HG03064 (cell line): ENCODE measurements at regions not wholly inside any gene's neighbourhood (a gene's known extent, or its start where the extent isn't known, plus 50 kb on each side); places are given as distances from the start of the nearest gene placed in this dataset.
A peak's percentile ranks its signal among the peaks of the same experiment; 100 is the strongest.

Experiments used
- ATAC-seq: cut with Tn5 transposase; IDR thresholded peaks from one replicate; pipeline ENCODE4 v1.9.1; 2021; ENCODE audit warnings: low read depth; ENCODE audit not compliant: unreplicated experiment

DNA sequence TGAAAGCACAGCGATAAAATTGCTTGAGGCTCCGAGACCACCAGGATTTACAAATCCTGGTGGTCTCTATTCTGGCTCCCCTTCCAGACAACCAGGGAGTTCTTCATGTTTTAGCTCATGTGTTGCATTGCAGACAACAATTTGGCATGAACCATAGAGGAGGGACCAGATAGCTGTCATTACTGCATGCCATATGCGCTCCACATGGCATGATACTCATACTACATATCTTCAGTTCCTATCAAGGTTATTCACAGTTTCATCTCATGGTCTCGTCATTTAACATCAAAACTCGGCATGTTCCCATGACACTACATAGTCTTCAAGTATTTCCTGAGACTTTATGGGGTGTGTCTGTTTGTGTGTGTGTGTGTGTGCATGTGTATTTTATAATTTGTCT, 220.3 kb downstream of the OR13H1 start:
- ATAC-seq = no peak

GRCh38 chrX:131778269-131779218, 234.7 kb downstream of the OR13H1 start:
- peak; percentile 63 for ATAC-seq

DNA sequence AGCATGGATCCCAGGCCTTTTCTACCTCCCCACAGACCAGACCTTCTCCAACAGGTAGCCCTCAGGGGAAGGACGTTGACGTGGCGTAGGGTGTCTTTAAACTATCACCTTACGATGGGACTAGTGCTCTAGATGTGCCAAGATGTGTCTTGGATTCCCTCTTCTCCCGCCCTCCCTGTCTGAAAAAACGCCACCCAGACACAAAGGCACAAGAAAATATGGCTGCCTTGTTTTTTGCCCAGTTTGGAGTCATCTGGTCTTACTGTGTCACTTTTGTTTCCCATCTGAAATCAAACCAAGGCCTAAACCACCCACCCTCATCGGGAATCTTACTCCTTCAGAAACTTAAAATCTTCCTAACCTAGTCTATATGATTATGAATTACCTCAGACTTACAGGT, 235.4 kb downstream of the OR13H1 start:
- no peak for ATAC-seq

DNA sequence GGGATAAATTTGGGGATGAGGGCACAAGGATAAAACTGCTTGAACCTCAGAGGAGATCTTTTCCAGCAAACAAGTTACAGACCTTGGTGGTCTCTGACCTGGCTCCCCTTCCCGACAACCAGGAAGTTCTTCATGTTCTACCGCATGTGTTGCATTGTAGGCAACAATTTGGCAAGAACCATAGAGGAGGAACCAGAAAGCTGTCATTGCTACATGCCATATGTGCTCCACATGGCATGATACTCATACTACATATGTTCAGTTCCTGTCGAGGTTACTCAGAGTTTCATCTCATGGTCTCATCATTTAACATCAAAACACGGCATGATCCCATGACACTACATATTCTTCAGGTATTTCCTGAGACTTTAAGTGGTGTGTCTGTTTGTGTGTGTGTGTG, 235.9 kb downstream of the OR13H1 start:
- no peak for ATAC-seq

- no peak for ATAC-seq
Measured at GRCh38 chrX:131782646-131783045, 238.8 kb downstream of the OR13H1 start.

DNA sequence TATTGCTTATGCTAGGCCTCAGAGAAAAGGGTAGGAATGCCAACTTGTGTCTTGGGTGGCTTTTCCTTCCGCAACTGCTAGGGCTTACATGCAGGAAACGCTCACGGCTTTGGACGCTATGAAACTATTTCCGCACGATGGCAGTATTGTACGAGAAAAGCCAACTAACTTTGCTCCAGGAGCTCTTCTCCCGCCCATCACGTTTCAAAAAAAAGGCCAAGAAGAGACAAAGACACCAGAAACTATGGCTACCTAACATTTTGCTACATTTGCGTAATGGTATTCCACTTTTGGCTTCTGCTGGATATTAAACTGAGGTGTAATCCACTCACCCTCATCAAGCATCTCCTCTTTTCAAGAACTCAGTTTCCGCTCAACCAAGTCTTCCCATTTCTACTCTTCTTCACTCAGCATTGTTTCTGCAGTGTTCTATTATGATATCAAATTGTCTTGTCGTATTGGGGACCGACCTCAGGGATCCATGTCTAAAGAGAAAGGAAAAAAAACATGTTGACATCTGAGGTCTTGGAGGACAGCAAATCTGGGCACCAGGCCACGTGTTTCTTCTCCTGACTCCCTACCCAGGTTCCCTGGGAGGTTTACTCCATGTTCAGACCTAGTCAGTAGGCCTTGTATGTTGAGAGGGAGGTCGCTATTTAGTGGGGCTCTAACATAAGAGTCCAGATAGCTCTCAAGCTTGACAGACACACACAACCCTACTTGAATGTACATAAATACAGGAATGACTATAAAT, 239.4 kb upstream of the STK26 start:
- ATAC-seq = peak; percentile 56

- ATAC-seq = peak; percentile 37
Measured at GRCh38 chrX:131789664-131790063, 233.4 kb upstream of the STK26 start.

DNA sequence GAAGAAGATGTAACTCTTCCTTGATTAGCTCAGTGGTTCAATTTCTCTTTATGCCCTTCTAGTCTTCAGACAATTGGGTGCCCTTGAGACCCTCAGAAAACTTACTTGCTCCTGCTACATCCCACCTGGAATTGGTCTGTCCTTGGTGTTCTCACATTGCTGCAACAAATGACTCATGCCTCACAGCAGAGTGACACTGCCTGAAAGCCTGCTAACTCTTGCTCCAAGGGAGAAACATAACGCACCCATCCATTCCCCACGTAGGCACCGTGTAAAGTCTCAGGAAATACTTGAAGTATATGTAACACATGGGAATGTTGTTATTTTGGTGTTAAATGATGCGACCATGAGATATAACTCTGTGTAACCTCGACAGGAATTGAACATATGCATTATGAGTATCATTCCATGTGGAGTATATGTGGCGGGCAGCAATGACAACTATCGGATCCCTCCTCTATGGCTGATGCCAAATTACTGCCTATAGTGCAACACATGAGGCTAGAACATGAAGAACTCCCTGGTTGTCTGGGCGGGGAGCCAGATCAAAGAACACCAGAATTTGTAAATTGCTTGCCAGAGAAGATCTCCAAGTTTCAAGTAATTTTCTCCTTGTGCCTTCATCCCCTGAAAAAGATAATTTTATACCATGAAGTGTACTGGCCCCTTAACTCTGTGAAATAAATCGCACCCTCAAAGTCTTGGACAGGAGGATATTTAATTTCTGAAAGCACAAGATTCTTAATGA, 231.3 kb upstream of the STK26 start:
- no peak for ATAC-seq

GRCh38 chrX:131792356-131792749, 230.7 kb upstream of the STK26 start:
- peak; percentile 70 for ATAC-seq

GRCh38 chrX:131792789-131793462, 230.2 kb upstream of the STK26 start:
- peak; percentile 54 for ATAC-seq

DNA sequence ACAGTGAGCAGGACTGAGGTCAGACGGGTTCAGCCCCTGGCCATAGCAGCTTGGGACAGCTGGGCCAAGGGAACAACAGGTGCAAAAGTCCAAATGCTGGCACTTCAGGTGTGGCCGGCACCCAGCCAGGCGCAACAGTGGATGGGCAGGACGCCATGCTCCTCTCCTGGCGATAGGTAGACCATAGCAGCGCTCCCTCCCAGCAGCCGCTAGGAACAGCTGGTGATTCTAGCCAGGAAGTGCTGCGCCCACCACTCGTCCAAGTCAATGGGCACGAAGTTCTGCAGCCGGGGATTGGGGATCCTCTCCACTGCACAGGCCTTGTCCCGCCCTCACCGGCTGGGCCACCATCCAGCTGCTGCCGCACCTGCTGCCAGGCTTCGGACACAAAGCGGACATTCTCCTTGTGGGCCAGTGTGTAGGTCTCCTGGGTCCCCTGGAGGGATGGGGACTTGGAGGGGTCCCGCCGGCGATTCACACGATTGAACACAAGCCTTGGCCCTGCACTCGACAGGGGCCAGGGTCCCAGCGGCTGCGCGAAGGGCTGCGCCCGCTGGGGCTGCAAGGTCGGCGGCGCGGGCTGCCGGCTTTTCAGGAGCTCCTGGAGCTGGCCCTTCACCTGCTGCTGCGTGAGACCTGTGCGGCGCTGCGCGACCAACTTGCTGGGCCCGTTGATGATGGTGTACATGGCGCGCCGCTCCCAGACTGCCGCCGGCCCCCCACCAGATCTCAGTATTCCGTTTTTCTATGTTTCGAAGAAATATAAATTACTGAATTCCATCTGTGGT, 227.5 kb upstream of the STK26 start:
- no peak for ATAC-seq

DNA sequence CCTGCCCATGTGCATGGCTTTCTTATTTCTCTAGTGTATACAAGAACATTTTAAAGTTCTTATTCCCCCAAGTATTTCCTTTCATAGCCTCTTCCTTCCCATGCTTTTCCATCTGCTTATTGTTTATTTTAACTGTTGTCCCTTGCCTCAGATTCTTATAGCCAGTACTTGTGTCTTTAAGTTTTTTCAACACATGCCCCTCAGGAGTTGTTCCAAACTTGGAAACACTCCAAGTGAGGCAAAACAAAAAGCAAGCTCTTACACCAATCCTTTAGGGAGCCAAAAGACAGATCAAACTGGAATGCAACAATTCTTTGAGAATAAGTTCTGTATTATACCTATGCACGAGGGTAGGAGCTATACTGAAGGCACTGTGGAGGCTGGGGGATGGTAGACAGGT, 222.0 kb upstream of the STK26 start:
- no peak for ATAC-seq

GRCh38 chrX:131801911-131802310, 221.2 kb upstream of the STK26 start:
- no peak for ATAC-seq

DNA sequence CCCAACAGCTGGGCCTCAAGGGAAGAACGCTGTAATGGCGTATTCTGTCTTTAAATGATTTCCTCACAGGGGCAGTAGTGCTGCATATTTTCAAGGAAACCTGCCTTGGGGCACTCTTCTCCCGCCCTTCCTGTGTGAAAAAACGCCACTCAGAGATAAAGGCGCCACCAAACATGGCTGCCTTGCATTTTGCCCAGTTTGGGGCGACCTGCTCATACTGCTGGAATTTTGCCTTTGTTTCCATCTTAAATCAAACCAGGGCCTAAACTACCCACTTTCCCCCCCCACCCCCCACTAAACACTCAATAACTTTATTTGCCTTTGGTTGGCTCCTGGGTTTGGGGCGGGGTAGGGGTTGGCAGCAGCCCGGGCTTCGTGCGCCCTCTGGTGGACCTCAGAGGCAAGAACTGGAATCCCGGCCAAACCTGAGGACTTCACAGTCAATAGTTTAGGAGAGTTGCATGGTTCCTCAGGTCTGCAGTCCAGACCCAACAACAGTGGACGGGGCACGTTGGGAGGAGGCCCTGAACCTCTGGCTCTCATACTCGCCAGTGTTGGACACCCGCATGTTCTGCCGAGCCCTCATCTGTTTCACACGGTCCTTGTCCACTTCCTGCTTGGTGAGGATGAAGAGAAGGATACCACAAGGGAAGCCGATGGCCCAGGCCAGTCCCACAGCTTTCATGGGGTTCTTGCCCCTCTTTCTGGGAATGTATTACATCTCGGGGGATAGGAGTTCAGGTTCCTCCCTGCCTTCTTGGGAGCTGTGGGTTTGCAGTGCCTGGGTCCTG, 220.1 kb upstream of the STK26 start:
- ATAC-seq = peak; percentile 70

- ATAC-seq = peak; percentile 82
Measured at GRCh38 chrX:131812847-131813825, 210.0 kb upstream of the STK26 start.

DNA sequence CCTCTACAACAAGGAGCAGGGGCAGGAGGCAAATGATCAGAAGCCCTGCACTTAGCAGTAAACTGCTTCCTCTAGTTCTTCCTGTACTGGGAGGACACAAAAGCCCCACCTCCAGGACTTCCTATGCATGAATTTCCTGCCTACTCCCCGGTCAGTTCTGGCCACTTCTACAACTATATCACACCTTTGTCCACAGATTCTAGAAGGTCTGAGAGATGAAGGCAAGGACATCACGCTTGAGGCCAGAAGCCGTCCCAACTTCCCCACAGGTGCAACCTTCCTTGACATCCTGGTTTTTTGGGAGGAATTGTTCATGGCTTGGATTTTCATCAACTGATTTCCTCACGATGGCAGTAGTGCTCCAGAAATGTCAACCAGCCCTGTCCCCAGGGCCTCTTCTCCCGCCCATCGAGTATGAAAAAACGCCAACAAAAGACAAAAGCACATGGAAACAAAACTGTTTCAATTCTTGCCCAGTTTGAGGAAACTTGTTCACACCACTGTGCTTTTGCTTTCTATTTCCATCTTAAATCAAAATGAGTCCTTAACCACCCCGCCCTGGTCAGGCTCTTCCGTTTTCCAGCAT, 206.5 kb upstream of the STK26 start:
- peak; percentile 52 for ATAC-seq

GRCh38 chrX:131818297-131818936, 204.7 kb upstream of the STK26 start:
- ATAC-seq = no peak
